Chondrocyte (in vitro differentiated cells): ENCODE measurements at regions not wholly inside any gene's neighbourhood (a gene's known extent, or its start where the extent isn't known, plus 50 kb on each side); places are given as distances from the start of the nearest gene placed in this dataset.

ENCODE experiments used
- DNase-seq: peaks from one replicate; pipeline ENCODE4 v3.0.0; 2021; ENCODE audit warnings: mixed read lengths, low spot score
- H3K27ac Mint-ChIP-seq: one replicate; pipeline ENCODE4 v1.8.0; 2021; ENCODE audit warnings: mild to moderate bottlenecking, moderate library complexity, mixed read lengths; ENCODE audit not compliant: unreplicated experiment
- H3K27me3 Mint-ChIP-seq: 2 replicates; pipeline ENCODE4 v1.8.0; 2021; ENCODE audit warnings: low read depth, mixed read lengths
- H3K36me3 Mint-ChIP-seq: 2 replicates; pipeline ENCODE4 v1.8.0; 2021; ENCODE audit warnings: low read depth, mixed read lengths
- H3K4me1 Mint-ChIP-seq: 2 replicates; pipeline ENCODE4 v1.8.0; 2021; ENCODE audit warnings: low read depth, mild to moderate bottlenecking, mixed read lengths
- H3K4me3 Mint-ChIP-seq: one replicate; pipeline ENCODE4 v1.8.0; 2021; ENCODE audit warnings: mild to moderate bottlenecking, moderate library complexity, mixed read lengths; ENCODE audit not compliant: unreplicated experiment
- H3K9me3 Mint-ChIP-seq: 2 replicates; pipeline ENCODE4 v1.8.0; 2021; ENCODE audit warnings: low read depth, mixed read lengths
- CTCF ChIP-seq: fragments of 200-600 bp; sonication (generic); IDR thresholded peaks from 2 replicates; pipeline ENCODE4 v1.5.0; 2021; ENCODE audit warnings: antibody characterized with exemption, mild to moderate bottlenecking, moderate library complexity

GRCh38 chr10:11682267-11682683 lies 59.9 kb upstream of the ECHDC3 start:
- no peak for DNase-seq
- H3K9me3 Mint-ChIP-seq = no peaks in the 10 kb centered on the region
- no peak overlapping the region for H3K4me3 Mint-ChIP-seq
- no peak for TF ChIP-seq CTCF
- no peak overlapping the region for H3K27ac Mint-ChIP-seq
- no peaks in the 10 kb centered on the region for H3K36me3 Mint-ChIP-seq
- H3K27me3 Mint-ChIP-seq = peaks cover 24% of the 10 kb centered on the region
- peaks cover 17% of the 10 kb centered on the region for H3K4me1 Mint-ChIP-seq

- Mint-ChIP-seq H3K4me3 (no peak overlapping the region), H3K4me1 (peaks cover 14% of the 10 kb centered on the region), H3K9me3 (no peaks in the 10 kb centered on the region), H3K36me3 (no peaks in the 10 kb centered on the region), H3K27ac (no peak overlapping the region), H3K27me3 (peaks cover 30% of the 10 kb centered on the region)
- no peak for TF ChIP-seq CTCF
- DNase-seq = peak; percentile 20
These were observed 61.7 kb upstream of the ECHDC3 start for GRCh38 chr10:11680496-11680895.

- Mint-ChIP-seq H3K27me3 (peaks cover 30% of the 10 kb centered on the region), H3K9me3 (no peaks in the 10 kb centered on the region)
- no peak for TF ChIP-seq CTCF
These were observed 62.2 kb upstream of the ECHDC3 start for GRCh38 chr10:11679946-11680345.

GRCh38 chr10:11678074-11678793 lies 63.9 kb upstream of the ECHDC3 start:
- Mint-ChIP-seq H3K36me3 (no peaks in the 10 kb centered on the region), H3K27me3 (peaks cover 34% of the 10 kb centered on the region), H3K27ac (no peak overlapping the region), H3K4me3 (no peak overlapping the region), H3K9me3 (no peaks in the 10 kb centered on the region), H3K4me1 (no peaks in the 10 kb centered on the region)
- peak; percentile 17 for DNase-seq
- TF ChIP-seq CTCF = no peak

More at GRCh38 chr10:11679946-11680345, 62.2 kb upstream of the ECHDC3 start:
- Mint-ChIP-seq H3K4me3 (no peak overlapping the region), H3K27ac (no peak overlapping the region), H3K36me3 (no peaks in the 10 kb centered on the region), H3K4me1 (peaks cover 9% of the 10 kb centered on the region)
- DNase-seq = peak; percentile 1

- no peak for TF ChIP-seq CTCF
- H3K27me3 Mint-ChIP-seq = peaks cover 35% of the 10 kb centered on the region
- no peak overlapping the region for H3K27ac Mint-ChIP-seq
- DNase-seq = no peak
- no peak overlapping the region for H3K4me3 Mint-ChIP-seq
- H3K36me3 Mint-ChIP-seq = no peaks in the 10 kb centered on the region
- no peaks in the 10 kb centered on the region for H3K4me1 Mint-ChIP-seq
- no peaks in the 10 kb centered on the region for H3K9me3 Mint-ChIP-seq
These were observed 64.7 kb upstream of the ECHDC3 start for GRCh38 chr10:11677480-11677879.
